ENCODE measurements at regions not wholly inside any gene's neighbourhood (a gene's known extent, or its start where the extent isn't known, plus 50 kb on each side); places are given as distances from the start of the nearest gene placed in this dataset.

DNA sequence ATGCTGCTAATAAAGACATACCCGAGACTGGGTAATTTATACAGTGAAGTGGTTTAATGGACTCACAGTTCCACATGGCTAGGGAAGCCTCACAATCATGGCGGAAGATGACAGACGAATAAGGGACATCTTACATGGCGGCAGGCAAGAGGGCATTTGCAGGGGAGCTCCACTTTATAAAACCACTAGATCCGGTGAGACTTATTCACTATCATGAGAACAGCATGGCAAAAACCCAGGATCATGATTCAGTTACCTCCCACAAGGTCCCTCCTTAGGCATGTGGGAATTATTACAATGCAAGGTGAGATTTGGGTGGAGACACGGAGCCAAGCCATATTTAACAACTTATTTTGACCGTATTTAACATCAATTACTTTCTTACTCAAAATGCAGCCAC is 739.0 kb downstream of the NCAM2 start:
- no peak for TF ChIP-seq POLR2AphosphoS5 (IDR thresholded peaks at IDR 0.05)
- TF ChIP-seq, protein P1, sequence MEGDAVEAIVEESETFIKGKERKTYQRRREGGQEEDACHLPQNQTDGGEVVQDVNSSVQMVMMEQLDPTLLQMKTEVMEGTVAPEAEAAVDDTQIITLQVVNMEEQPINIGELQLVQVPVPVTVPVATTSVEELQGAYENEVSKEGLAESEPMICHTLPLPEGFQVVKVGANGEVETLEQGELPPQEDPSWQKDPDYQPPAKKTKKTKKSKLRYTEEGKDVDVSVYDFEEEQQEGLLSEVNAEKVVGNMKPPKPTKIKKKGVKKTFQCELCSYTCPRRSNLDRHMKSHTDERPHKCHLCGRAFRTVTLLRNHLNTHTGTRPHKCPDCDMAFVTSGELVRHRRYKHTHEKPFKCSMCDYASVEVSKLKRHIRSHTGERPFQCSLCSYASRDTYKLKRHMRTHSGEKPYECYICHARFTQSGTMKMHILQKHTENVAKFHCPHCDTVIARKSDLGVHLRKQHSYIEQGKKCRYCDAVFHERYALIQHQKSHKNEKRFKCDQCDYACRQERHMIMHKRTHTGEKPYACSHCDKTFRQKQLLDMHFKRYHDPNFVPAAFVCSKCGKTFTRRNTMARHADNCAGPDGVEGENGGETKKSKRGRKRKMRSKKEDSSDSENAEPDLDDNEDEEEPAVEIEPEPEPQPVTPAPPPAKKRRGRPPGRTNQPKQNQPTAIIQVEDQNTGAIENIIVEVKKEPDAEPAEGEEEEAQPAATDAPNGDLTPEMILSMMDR (IDR thresholded peaks at IDR 0.05): no peak
- TF ChIP-seq EP300 (IDR thresholded peaks at IDR 0.05): no peak

Measured in upper lobe of left lung (tissue), 4 donors.